Erythroblast (primary cell): ENCODE measurements at regions not wholly inside any gene's neighbourhood (a gene's known extent, or its start where the extent isn't known, plus 50 kb on each side); places are given as distances from the start of the nearest gene placed in this dataset.

ENCODE experiments used
- GATA1 ChIP-seq: IDR thresholded peaks from 2 replicates; pipeline ENCODE4 v1.6.1; 2011; ENCODE audit warnings: low read depth, mild to moderate bottlenecking, control low read depth, low read length, moderate library complexity
- POLR2A ChIP-seq: IDR thresholded peaks from 2 replicates; pipeline ENCODE4 v1.6.1; 2011; ENCODE audit warnings: mild to moderate bottlenecking, low read length

- TF ChIP-seq POLR2A (no peak), GATA1 (no peak)
Observed at GRCh38 chr1:106296431-106296830, 760.0 kb upstream of the PRMT6 start.
